Ectodermal cell (in vitro differentiated cells): ENCODE measurements at regions not wholly inside any gene's neighbourhood (a gene's known extent, or its start where the extent isn't known, plus 50 kb on each side); places are given as distances from the start of the nearest gene placed in this dataset.
"Not testable (repeated sequence)": the region's sequence is repeated elsewhere in the genome, so short reads cannot be mapped to it uniquely, and the experiment has no call there.

ENCODE experiments used
- H3K27ac ChIP-seq: 2 replicates; pipeline ENCODE4 v1.7.0; 2013; ENCODE audit warnings: mild to moderate bottlenecking, low read depth, low read length; ENCODE audit not compliant: insufficient read depth, poor library complexity, severe bottlenecking
- H3K27me3 ChIP-seq: 2 replicates; pipeline ENCODE4 v1.7.0; 2013; ENCODE audit warnings: mild to moderate bottlenecking, low read length; ENCODE audit not compliant: insufficient read depth, control insufficient read depth, poor library complexity, severe bottlenecking
- H3K36me3 ChIP-seq: one replicate; pipeline ENCODE4 v1.7.0; 2013; ENCODE audit warnings: low read length; ENCODE audit not compliant: control insufficient read depth, insufficient read depth
- H3K4me1 ChIP-seq: one replicate; pipeline ENCODE4 v1.7.0; 2013; ENCODE audit warnings: low read length; ENCODE audit not compliant: control insufficient read depth, insufficient read depth
- H3K4me3 ChIP-seq: 2 replicates; pipeline ENCODE4 v1.7.0; 2013; ENCODE audit warnings: low read depth, low read length, control low read depth; ENCODE audit not compliant: insufficient read depth
- H3K9me3 ChIP-seq: 2 replicates; pipeline ENCODE4 v1.7.0; 2013; ENCODE audit warnings: mild to moderate bottlenecking, low read length, moderate library complexity; ENCODE audit not compliant: control insufficient read depth
- WGBS, 2 experiments: methylation state at CpG; one replicate each; pipeline ENCODE4 v1.1.7; 2013; ENCODE audit warnings: missing lambda C conversion rate in 2 of 2; 5-methylcytosine and 5-hydroxymethylcytosine counted together

DNA sequence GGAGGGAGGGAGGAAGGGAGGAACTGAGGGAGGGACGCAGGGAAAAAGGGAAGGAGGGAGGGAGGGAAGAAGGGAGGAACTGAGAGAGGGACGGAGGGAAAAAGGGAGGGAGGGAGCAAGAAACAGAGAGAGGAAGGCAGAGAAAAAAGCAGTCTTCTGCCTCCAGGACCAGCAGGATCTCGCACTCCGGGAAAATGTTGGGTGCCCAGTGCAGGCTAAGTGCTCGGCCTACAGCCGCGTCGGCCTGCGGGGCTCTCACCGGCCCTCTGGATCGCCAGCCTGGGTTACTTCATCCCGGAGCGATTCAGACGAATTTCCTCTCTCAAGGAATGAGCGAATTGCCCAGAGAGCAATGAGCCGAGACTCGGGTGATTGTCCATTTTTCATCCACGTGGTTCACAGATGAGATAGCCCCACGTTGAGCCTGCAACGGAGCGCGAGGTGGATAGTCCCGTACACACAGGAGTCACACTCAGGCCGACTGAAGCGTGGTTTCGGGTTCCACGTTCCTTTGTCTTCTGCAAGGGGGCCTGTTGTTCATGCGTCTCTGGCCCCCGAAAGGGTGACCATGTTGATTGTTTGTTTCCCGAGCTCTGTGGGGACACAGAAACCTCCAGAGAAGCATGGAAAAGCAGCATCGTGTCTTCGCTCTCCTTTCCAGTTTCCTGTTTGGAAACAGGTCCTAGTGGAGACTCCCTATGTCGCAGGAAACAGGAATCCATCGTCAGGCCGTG, 1937.1 kb upstream of the DEFB115 start:
- H3K36me3 ChIP-seq, H3K4me3 ChIP-seq, H3K27me3 ChIP-seq, H3K4me1 ChIP-seq, H3K27ac ChIP-seq: not testable (repeated sequence)
- H3K9me3 ChIP-seq: peaks cover 14% of the 10 kb centered on the region
- WGBS, 2 experiments: 77% methylated on average over 35 of the region's 35 CpGs

GRCh38 chr20:29323631-29324515, 1933.6 kb upstream of the DEFB115 start:
- H3K4me3 ChIP-seq, H3K4me1 ChIP-seq, H3K36me3 ChIP-seq, H3K27me3 ChIP-seq, H3K27ac ChIP-seq: not testable (repeated sequence)
- H3K9me3 ChIP-seq: peaks cover 28% of the 10 kb centered on the region
- 84% methylated on average over 37 of the region's 37 CpGs for WGBS, 2 experiments

DNA sequence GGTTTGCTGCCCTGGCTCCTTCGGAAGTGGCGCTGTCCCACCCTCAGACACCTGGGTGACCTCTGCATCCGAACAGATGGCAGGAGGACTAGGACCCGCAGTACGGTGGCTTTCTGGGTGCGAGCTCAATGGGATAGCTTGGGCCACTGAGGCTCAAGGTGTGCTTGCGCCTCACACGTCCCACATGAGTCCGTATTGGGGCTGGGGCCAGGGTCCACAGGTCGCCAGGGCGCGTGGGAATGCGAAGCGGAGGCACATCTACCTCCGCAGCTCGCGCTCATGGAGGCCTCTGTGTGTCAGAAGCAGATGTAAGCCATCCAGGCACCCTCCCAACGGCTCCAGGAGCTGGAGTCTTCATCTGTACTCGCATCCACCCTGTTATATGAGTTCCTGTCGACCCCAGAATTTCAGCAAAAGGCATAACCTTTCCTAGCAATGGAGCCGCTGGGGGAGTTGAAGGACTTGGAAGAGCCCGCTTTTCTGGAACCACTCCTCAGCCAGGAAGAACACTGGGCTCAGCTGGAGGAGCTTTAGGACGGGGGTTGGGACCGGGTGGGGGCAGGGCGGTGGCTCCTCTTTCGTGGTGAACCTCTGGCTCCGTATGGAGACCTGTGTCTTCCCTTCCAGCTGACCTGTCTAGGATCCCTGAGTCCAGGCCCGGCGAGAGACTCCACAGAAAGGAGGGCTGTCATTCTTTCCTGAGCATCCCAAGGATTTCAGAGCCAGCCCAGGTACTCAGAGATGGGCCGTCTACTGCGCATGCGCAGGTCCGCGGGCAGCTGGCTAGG, 1932.8 kb upstream of the DEFB115 start:
- not testable (repeated sequence) for H3K27ac ChIP-seq, H3K4me1 ChIP-seq, H3K27me3 ChIP-seq, H3K36me3 ChIP-seq, H3K4me3 ChIP-seq
- 80 to 82% methylated on average over 34 of the region's 34 CpGs for WGBS, 2 experiments
- H3K9me3 ChIP-seq: peaks cover 32% of the 10 kb centered on the region

- Histone ChIP-seq H3K27ac (no peak overlapping the region), H3K27me3 (no peaks in the 10 kb centered on the region), H3K4me3 (no peak overlapping the region), H3K4me1 (no peaks in the 10 kb centered on the region), H3K36me3 (no peaks in the 10 kb centered on the region), H3K9me3 (peaks cover 37% of the 10 kb centered on the region)
- 76 to 78% methylated on average over 19 to 20 of the region's 20 CpGs for WGBS, 2 experiments
Observed at GRCh38 chr20:29325304-29325640, 1932.2 kb upstream of the DEFB115 start.

GRCh38 chr20:29325781-29326180, 1931.7 kb upstream of the DEFB115 start:
- whole genome bisulfite sequencing, 2 experiments: 87 to 89% methylated on average over 10 to 11 of the region's 17 CpGs

GRCh38 chr20:29326376-29327070, 1930.9 kb upstream of the DEFB115 start:
- 70 to 76% methylated on average over 26 to 27 of the region's 27 CpGs for WGBS, 2 experiments
- no peaks in the 10 kb centered on the region for H3K4me1 ChIP-seq
- H3K4me3 ChIP-seq: no peak overlapping the region
- H3K9me3 ChIP-seq: peaks cover 36% of the 10 kb centered on the region
- no peak overlapping the region for H3K27ac ChIP-seq
- H3K27me3 ChIP-seq: no peaks in the 10 kb centered on the region
- H3K36me3 ChIP-seq: no peaks in the 10 kb centered on the region

More at GRCh38 chr20:29325781-29326180, 1931.7 kb upstream of the DEFB115 start:
- H3K36me3 ChIP-seq, H3K27me3 ChIP-seq, H3K27ac ChIP-seq, H3K4me3 ChIP-seq, H3K4me1 ChIP-seq: not testable (repeated sequence)
- H3K9me3 ChIP-seq: peaks cover 39% of the 10 kb centered on the region

DNA sequence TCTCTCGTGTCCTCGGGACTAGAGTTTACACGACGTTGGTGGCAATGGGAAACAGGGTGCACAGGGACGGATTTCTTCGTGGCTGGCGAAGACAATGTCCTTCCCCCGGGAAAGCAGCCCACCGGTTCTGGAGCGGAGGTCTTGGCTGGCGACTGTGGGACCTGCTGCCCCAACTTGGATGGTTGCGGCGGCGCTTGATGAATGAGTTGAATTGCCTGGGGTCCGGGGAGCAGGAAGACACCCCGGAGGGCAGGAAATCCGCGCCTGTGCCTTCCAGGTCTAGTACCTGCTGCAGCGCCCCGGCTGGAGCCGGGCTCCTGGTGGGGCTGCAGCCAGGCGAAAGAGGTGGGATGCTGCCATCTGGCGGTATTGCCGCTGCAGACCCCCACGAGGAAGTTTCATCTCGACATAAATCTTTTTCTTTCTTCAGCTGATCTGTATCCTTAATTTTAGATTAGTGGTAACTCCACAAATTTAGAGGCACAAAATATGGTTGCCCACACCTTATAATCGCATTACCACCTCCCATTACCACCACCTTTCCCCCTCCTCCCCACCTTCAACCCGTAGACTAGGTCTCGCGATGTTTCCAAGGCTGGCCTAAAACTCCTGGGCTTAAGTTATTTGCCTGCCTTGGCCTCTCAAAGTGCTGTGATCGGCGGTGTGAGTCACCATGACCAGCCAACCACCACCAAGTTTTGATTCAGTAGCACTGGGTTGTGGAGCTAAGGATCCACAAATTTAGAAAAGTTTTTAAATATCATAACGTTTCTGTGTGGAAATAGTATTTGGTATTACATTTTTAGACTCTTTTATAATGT, 1929.7 kb upstream of the DEFB115 start:
- H3K9me3 ChIP-seq: peaks cover 33% of the 10 kb centered on the region
- not testable (repeated sequence) for H3K27ac ChIP-seq, H3K4me3 ChIP-seq, H3K4me1 ChIP-seq, H3K27me3 ChIP-seq, H3K36me3 ChIP-seq
- 62% methylated on average over 31 to 32 of the region's 33 CpGs for WGBS, 2 experiments

- H3K9me3 ChIP-seq: peaks cover 30% of the 10 kb centered on the region
- H3K4me3 ChIP-seq, H3K27me3 ChIP-seq, H3K27ac ChIP-seq, H3K4me1 ChIP-seq, H3K36me3 ChIP-seq: not testable (repeated sequence)
- WGBS, 2 experiments: 57 to 60% methylated on average over 10 of the region's 10 CpGs
Observed at GRCh38 chr20:29330429-29331115, 1926.9 kb upstream of the DEFB115 start.

DNA sequence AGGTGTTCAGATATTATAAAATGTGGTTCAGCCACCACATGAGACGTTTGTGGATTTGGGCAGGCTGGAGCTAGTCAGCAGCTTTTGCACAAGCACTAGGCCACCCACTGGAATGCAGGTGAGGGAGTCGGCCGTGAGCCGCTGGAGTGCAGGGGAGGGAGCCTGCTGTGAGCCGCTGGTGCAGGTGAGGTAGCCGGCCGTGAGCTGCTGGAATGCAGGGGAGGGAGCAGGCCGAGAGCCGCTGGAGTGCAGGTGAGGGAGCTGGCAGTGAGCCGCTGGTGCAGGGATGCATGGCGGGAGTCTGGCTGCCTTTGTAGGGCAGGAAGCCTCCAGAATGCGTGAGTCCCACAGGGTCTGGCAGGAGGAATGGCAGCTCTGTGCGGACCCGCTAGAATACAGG, 1907.6 kb upstream of the DEFB115 start:
- WGBS, 2 experiments: 85% methylated on average over 14 of the region's 14 CpGs
- Histone ChIP-seq H3K4me3 (no peak overlapping the region), H3K9me3 (peaks cover 12% of the 10 kb centered on the region), H3K27ac (no peak overlapping the region), H3K4me1 (no peaks in the 10 kb centered on the region), H3K27me3 (no peaks in the 10 kb centered on the region), H3K36me3 (no peaks in the 10 kb centered on the region)
